Kidney (tissue), 13 donors: ENCODE measurements at regions not wholly inside any gene's neighbourhood (a gene's known extent, or its start where the extent isn't known, plus 50 kb on each side); places are given as distances from the start of the nearest gene placed in this dataset.

Experiments
- DNase-seq, 5 donors: peaks; one replicate each; pipeline ENCODE4 v3.0.0-alpha.2; 2013 to 2020
- FAIRE-seq: peaks from 2 replicates; lab custom pipeline; 2012; peaks lifted over from hg19 to GRCh38; lab: Jason Lieb, UNC
- H3K27ac ChIP-seq, 2 donors: one replicate each; pipeline ENCODE4 v1.7.0; 2013; ENCODE audit warnings: low read depth in 2 of 2, low read length in 2 of 2, inconsistent platforms in 1 of 2
- H3K27me3 ChIP-seq: one replicate; pipeline ENCODE4 v1.7.1; 2013; ENCODE audit warnings: low read length, inconsistent platforms; ENCODE audit not compliant: control insufficient read depth, insufficient read depth
- H3K36me3 ChIP-seq, 3 donors: one replicate each; pipeline versions ENCODE4 v1.7.0 to v1.7.1; 2013; ENCODE audit warnings: low read length in 3 of 3, control low read depth in 1 of 3, inconsistent platforms in 1 of 3; ENCODE audit not compliant: insufficient read depth in 3 of 3, control insufficient read depth in 2 of 3
- H3K4me1 ChIP-seq, 3 donors: one replicate each; pipeline versions ENCODE4 v1.7.0 to v1.7.1; 2013; ENCODE audit warnings: low read length in 3 of 3, inconsistent platforms in 1 of 3, low read depth in 1 of 3; ENCODE audit not compliant: control insufficient read depth in 2 of 3, insufficient read depth in 2 of 3
- H3K4me3 ChIP-seq, 3 donors: one replicate each; pipeline versions ENCODE4 v1.7.0 to v1.8.1; 2013; ENCODE audit warnings: low read length in 3 of 3, control low read depth in 1 of 3, inconsistent platforms in 1 of 3
- H3K9ac ChIP-seq, 3 donors: one replicate each; pipeline versions ENCODE4 v1.7.0 to v1.7.1; 2013; ENCODE audit warnings: low read length in 3 of 3, control low read depth in 1 of 3, inconsistent platforms in 1 of 3
- H3K9me3 ChIP-seq, 3 donors: one replicate each; pipeline versions ENCODE4 v1.7.0 to v1.7.1; 2013; ENCODE audit warnings: low read length in 3 of 3, control low read depth in 1 of 3, inconsistent platforms in 1 of 3; ENCODE audit not compliant: control insufficient read depth in 2 of 3, insufficient read depth in 1 of 3
- intact Hi-C: fragments of 100-400 bp; cut with DNase I; formaldehyde crosslinking; loops from one replicate; pipeline ENCODE4 v1.11.1; 2022
- TF ChIP-seq, protein P1 (sequence below): IDR thresholded peaks from 3 replicates; pipeline ENCODE4 v1.5.1; 2012; ENCODE audit warnings: mild to moderate bottlenecking, moderate library complexity, borderline replicate concordance; ENCODE audit not compliant: insufficient read depth; ENCODE audit errors: extremely low read depth
- donor health status: control.
- donor health status: control.
- donor health status: control.
- donor health status: control.
- donor health status: control.
- donor health status: DM: yes; HTN: yes; CAD: no.
- donor health status: Normal renal cell carcinoma (clear cell type).

DNA sequence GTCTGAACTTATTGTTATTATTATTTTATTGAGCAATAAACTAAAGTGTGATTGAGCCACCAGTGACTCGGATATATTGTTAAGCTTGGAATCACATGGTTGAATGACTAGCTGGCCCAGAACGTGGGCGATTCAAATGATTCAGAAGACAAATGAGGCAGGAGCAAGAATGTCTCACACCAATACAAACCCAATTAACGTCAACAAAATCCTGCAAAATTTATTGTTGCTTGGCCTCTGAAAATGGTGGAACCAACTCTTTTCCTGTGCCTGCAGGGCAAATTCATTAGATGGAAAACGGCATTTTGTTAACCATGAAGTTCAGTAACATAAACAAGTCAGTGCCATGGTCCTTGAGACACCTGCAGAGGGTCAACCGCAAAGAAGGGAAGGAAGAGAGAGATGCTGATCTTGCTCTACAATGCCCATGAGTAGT, 482.0 kb downstream of the SETD4 start:
- peak in 1 of 5 donors; percentile 6 for DNase-seq
- H3K9me3 ChIP-seq: no peaks in the 10 kb centered on the region
- H3K27me3 ChIP-seq: no peaks in the 10 kb centered on the region
- intact Hi-C loops: no loop called here
- H3K27ac ChIP-seq: no peak overlapping the region
- no peak overlapping the region for H3K9ac ChIP-seq
- TF ChIP-seq, protein P1, sequence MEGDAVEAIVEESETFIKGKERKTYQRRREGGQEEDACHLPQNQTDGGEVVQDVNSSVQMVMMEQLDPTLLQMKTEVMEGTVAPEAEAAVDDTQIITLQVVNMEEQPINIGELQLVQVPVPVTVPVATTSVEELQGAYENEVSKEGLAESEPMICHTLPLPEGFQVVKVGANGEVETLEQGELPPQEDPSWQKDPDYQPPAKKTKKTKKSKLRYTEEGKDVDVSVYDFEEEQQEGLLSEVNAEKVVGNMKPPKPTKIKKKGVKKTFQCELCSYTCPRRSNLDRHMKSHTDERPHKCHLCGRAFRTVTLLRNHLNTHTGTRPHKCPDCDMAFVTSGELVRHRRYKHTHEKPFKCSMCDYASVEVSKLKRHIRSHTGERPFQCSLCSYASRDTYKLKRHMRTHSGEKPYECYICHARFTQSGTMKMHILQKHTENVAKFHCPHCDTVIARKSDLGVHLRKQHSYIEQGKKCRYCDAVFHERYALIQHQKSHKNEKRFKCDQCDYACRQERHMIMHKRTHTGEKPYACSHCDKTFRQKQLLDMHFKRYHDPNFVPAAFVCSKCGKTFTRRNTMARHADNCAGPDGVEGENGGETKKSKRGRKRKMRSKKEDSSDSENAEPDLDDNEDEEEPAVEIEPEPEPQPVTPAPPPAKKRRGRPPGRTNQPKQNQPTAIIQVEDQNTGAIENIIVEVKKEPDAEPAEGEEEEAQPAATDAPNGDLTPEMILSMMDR: no peak
- no peak for FAIRE-seq
- H3K4me1 ChIP-seq: no peaks in the 10 kb centered on the region
- H3K36me3 ChIP-seq: no peaks in the 10 kb centered on the region
- no peak overlapping the region for H3K4me3 ChIP-seq

- Histone ChIP-seq H3K36me3 (no peaks in the 10 kb centered on the region), H3K27me3 (no peaks in the 10 kb centered on the region), H3K9ac (no peak overlapping the region), H3K4me3 (no peak overlapping the region), H3K9me3 (no peaks in the 10 kb centered on the region), H3K27ac (no peak overlapping the region), H3K4me1 (no peaks in the 10 kb centered on the region)
- FAIRE-seq (no peak), DNase-seq (peak in 4 of 5 donors; percentile 38 to 73 (median 56))
- intact Hi-C loops: no loop called here
- TF ChIP-seq, protein P1: no peak
Observed at GRCh38 chr21:35575280-35575915, 484.9 kb downstream of the SETD4 start.

GRCh38 chr21:35573472-35574374, 486.6 kb downstream of the SETD4 start:
- Histone ChIP-seq H3K4me1 (no peaks in the 10 kb centered on the region), H3K9me3 (no peaks in the 10 kb centered on the region), H3K4me3 (no peak overlapping the region), H3K9ac (no peak overlapping the region), H3K27me3 (no peaks in the 10 kb centered on the region), H3K27ac (no peak overlapping the region), H3K36me3 (no peaks in the 10 kb centered on the region)
- intact Hi-C loops: no loop called here
- TF ChIP-seq, protein P1: no peak
- FAIRE-seq: no peak
- DNase-seq: no peak
